GM12892 (cell line): ENCODE measurements at regions not wholly inside any gene's neighbourhood (a gene's known extent, or its start where the extent isn't known, plus 50 kb on each side); places are given as distances from the start of the nearest gene placed in this dataset.
A peak's percentile ranks its signal among the peaks of the same experiment; 100 is the strongest.
"Not testable (repeated sequence)": the region's sequence is repeated elsewhere in the genome, so short reads cannot be mapped to it uniquely, and the experiment has no call there.

Source experiments
- DNase-seq: peaks from one replicate; pipeline ENCODE4 v3.0.0; 2011; ENCODE audit not compliant: insufficient read length
- FAIRE-seq: peaks from 2 replicates; lab custom pipeline; 2011; peaks lifted over from hg19 to GRCh38; lab: Jason Lieb, UNC
- POLR2A ChIP-seq: IDR thresholded peaks from 2 replicates; pipeline ENCODE4 v1.6.1; 2011; ENCODE audit warnings: low read depth, low read length, control low read depth
- POLR2AphosphoS5 ChIP-seq: IDR thresholded peaks from 2 replicates; pipeline ENCODE4 v1.6.1; 2011; ENCODE audit warnings: low read depth, low read length, control low read depth
- TAF1 ChIP-seq: IDR thresholded peaks from 2 replicates; pipeline ENCODE4 v1.6.1; 2011; ENCODE audit warnings: low read depth, mild to moderate bottlenecking, control low read depth, low read length, borderline replicate concordance

DNA sequence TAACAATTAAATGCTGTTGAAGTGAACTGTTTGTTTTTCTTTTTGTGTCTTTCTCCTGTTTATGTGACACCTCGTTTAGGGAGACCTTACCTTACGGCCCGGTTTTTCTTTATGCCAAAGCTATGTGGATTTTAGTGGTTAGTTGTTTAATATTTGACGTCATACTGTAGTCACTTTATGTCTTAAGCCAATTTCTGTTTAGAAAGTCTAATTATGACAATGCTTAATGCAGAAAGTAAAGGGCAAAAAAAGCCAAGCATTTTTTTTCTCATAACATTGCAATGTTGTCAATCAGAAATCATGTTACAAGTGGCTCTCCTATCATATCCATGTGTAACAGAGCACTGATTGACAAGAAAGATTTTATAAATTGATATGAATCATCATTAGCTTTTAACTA is 442.5 kb upstream of the ARRDC3 start:
- FAIRE-seq (no peak), DNase-seq (no peak)
- TF ChIP-seq POLR2AphosphoS5 (no peak), TAF1 (no peak), POLR2A (no peak)

DNA sequence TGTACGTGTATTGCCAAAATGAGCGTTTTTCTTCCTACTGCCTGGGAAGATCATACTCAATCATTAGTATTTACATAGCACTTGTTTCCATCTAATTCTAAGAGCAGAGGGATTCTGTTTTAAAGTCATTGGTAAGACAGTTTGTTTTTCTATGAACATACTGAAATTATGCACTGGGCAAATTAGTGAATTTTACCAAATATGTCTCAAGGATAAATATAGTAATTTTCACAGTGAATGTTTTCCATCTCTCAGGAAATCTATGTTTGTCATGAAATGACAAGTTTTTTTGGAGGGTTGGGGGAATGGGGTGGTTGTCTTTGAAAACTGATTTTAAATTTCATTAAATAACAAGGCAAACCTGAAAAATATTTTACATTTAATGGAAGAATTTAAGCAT is 441.3 kb upstream of the ARRDC3 start:
- TF ChIP-seq POLR2AphosphoS5 (no peak), TAF1 (no peak), POLR2A (no peak)
- FAIRE-seq (no peak), DNase-seq (no peak)

DNA sequence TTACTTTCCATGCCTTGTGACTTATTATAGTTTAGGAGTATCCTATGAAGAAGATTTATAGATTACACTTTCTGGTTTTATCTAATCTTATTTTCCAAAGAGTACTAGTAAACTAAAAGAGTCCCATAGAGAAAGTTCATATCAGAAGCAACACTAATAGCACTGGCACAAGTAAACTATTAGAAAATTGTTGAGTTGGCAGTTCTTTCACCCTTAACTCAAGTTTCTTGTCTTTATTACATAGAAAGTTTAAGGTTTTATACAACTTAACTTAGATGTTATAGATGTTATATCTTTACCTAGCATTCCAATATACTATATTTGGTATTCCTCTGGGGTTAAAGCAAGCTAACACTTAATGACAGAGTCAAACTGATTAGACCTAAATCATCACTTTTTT is 437.8 kb upstream of the ARRDC3 start:
- TF ChIP-seq TAF1 (no peak), POLR2A (no peak), POLR2AphosphoS5 (no peak)
- FAIRE-seq (no peak), DNase-seq (no peak)

DNA sequence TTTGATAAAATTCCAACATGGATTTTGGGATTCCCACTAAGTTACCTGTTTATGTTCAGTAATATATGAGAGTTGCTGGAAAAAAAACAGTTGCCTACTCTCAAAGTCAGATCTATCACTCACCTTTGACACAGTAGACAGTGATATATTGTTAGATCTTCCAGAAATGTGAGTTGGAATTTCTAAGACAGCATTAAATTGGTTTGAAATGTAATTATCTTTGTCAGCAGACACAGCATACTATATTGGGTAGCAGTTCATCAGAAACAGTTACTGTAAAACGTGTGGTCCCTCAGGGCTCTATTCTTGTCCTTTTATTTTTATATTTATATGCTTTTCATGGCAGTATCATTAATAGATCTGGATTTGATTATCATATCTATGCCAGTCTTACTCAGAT is 433.6 kb upstream of the ARRDC3 start:
- DNase-seq (no peak), FAIRE-seq (no peak)
- no peak for TF ChIP-seq TAF1
- TF ChIP-seq POLR2A: no peak
- TF ChIP-seq POLR2AphosphoS5: no peak

DNA sequence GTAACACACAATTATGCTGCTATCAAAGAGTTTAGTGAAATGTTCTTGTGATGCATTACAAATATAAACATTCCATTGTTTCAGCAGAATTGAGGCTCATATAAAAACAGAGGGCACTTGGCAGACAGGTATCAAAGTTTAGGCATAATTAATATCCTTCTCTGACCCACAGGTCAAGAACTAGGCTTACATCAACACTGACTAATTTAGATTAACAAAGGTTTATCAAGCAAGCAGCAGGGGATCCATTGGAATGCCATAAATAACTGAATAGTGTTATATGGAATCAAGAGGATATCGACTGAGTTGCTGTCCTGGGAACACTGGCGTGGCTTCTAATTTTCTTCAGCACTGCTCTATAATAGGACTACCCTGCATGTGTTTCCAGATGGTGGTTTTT is 414.5 kb upstream of the ARRDC3 start:
- FAIRE-seq (no peak), DNase-seq (no peak)
- TF ChIP-seq TAF1 (no peak), POLR2A (no peak)

DNA sequence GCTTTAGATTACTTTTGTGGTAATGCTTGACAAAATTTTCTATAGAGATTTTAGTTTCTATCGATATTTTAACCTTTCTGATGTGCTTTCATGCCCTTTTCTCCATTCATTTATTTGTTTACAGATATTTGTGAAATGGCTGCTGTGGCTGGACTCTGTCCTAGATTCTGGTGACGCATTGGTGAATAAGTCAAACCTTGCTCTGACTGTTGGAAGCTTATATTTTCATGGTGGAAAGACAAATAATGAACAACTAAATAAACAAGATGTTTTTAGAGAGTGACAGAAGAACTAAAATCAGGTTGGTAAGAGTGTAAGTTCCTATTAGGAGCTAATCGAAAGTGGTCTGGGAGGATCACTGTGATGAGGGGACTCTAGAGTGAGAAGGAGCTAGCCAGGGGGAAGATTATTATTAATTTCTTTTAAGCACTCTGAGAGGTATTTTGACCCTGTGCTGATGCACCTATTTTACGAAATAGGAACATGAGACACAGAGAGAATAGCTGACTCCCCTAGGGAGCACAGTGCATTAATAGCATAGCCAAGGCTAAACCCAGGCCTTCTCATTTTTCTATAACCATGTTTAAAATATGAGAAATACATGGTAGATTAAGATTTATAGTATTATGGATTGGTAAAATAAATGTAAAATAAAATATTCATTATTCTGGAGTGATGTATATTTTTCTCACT is 411.9 kb upstream of the ARRDC3 start:
- no peak for FAIRE-seq
- DNase-seq: no peak
- no peak for TF ChIP-seq POLR2A
- TF ChIP-seq POLR2AphosphoS5: no peak
- TF ChIP-seq TAF1: no peak

DNA sequence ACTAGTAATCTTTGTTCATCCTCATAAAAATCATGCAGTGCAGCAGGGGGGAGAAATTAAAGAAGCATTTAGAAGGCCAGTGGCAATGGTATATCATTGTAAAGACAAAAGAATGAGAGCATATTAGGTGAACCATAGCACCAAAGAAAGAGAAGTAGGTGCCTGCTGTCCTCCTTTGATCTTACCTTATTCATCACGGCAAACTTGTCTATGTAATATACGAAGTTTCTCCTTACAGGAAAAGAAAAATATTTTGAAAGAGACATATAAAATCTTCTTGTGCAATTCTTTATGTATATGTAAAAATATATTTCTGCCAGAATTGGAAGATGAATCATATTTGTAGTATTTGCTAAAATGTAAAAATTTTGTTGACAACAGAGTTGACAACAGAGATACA is 411.3 kb upstream of the ARRDC3 start:
- FAIRE-seq: no peak
- no peak for DNase-seq
- TF ChIP-seq TAF1 (no peak), POLR2AphosphoS5 (no peak)

DNA sequence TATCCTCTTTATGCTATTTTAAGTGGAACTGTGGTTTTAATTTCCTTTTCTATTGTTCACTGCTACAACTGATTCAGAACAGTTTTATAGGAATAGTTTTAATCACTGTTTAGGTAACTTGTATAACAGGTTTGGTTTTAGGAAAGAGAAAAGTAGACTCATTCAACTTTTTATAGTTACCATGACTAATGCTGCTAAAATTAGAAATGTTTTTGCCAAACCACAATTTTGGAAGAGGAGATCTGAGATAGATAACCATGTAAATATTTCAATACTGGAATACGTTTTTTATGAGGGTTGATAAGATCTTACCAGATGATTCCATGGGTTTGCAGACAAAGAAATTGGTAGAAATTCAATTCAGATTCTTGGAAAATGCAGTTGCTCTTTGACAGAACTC is 404.6 kb upstream of the ARRDC3 start:
- TF ChIP-seq POLR2A (no peak), POLR2AphosphoS5 (no peak), TAF1 (no peak)
- FAIRE-seq (no peak), DNase-seq (no peak)

DNA sequence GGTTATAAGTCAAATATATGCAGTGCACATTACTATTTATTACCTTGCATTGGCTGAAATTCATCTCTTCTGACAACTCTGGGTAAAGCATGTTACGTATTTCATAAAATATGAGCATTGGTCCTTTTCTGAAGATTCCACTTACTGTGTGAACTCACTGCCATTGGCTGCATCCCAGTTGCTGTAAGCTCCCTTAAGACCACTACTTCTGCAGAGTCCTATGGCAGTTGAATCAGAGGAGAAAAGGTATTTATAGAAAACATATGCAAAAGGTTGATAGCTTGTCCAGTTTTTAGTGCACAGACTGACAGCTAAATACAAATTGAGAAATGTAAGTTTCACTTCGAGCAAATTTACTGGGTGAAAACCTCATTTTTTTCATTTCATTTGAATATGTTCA is 394.6 kb upstream of the ARRDC3 start:
- no peak for DNase-seq
- TF ChIP-seq POLR2AphosphoS5: no peak
- TF ChIP-seq POLR2A: no peak
- TF ChIP-seq TAF1: no peak
- FAIRE-seq: no peak

DNA sequence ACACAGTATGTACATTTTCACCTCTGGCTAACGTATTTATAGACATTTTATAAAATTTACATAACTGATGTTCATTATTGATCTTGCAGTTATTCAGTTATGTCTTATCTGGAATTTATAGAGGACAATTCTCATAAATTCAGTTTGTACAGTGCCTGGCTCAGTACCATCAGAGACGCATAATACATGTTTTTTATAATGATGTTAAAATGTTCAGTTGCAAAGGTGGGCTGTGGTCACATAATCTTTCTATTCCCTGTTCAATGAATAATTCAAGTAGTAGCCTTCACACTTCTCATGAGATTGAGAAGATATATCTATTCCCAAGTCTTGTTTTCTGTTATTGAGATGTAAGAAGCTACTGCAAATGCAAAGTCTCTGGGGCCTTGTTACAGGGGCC is 393.1 kb upstream of the ARRDC3 start:
- TF ChIP-seq TAF1 (no peak), POLR2A (no peak), POLR2AphosphoS5 (no peak)
- FAIRE-seq: no peak
- no peak for DNase-seq

DNA sequence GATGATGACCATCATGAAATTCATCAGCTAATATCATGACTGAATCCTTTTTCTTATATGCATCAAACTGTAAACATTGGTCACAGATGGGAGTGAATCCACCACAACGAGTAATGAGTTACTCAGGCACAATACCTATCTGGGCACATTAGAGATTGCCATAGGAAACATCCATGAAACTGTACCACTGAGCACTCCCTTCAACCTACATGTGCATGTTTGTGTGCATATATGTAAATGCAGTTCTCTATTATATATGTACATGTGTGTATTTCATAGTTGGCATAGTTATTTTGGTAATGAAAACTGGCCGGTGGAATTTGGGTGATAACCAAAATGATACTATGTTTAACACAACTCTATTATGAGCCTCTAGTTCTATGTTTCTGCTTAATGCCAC is 387.3 kb upstream of the ARRDC3 start:
- DNase-seq (no peak), FAIRE-seq (peak; percentile 21)
- TF ChIP-seq POLR2A (no peak), TAF1 (no peak), POLR2AphosphoS5 (no peak)

DNA sequence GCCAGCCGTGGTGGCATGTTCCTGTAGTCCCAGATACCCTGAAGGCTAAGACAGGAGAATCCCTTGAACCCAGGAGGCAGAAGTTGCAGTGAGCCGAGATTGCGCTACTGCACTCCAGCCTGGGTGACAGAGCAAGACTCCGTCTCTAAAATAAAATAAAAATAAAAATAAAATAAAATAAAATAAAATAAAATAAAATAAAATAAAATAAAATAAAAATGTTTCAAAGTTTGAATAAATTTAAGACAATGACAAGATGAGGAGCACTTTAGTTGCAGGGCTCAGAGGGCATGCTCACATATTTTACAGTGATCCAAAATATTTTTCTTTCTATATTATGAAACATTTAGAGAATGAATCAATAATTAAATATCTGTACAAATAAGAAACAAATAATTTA is 374.3 kb upstream of the ARRDC3 start:
- FAIRE-seq, DNase-seq: not testable (repeated sequence)

DNA sequence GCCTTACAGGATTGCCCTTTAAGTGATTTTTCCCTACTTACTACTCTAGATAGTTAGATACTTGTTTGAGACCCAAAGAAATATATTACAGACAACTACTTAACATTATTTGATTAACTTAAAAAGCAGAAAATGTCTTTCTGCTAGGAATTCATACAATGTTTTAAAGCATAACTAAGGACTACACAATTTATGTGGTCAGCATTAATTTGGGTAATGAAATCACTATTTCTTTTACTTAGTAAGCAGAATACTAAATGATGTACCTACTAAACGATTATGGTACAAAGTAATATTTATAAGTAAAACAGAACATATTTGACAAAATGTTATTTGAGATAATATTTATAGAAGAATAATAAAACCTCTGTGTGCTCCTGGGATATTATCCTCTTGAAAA is 371.9 kb upstream of the ARRDC3 start:
- DNase-seq (no peak), FAIRE-seq (no peak)
- TF ChIP-seq POLR2A (no peak), POLR2AphosphoS5 (no peak), TAF1 (no peak)

DNA sequence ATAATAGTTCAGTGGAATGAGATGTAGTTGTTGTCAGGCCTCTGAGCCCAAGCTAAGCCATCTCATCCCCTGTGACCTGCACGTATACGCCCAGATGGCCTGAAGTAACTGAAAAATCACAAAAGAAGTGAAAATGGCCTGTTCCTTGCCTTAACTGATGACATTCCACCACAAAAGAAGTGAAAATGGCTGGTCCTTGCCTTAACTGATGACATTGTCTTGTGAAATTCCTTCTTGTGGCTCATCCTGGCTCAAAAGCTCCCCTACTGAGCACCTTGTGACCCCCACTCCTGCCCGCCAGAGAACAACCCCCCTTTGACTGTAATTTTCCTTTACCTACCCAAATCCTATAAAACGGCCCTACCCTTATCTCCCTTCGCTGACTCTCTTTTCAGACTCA is 361.4 kb upstream of the ARRDC3 start:
- DNase-seq, FAIRE-seq: not testable (repeated sequence)
